NB4 (cell line): ENCODE measurements at regions not wholly inside any gene's neighbourhood (a gene's known extent, or its start where the extent isn't known, plus 50 kb on each side); places are given as distances from the start of the nearest gene placed in this dataset.
A peak's percentile ranks its signal among the peaks of the same experiment; 100 is the strongest.

Experiments
- DNase-seq: peaks from one replicate; pipeline ENCODE4 v3.0.0; 2010; ENCODE audit warnings: low read depth
- H3K4me3 ChIP-seq: one replicate; pipeline ENCODE4 v1.5.1; 2011; ENCODE audit warnings: mild to moderate bottlenecking, low read depth, low read length, moderate library complexity
- CTCF ChIP-seq: IDR thresholded peaks from one replicate; pipeline ENCODE4 v1.5.1; 2012; ENCODE audit warnings: low read depth, low read length
- MAX ChIP-seq: IDR thresholded peaks from 2 replicates; pipeline ENCODE4 v1.6.1; 2011; ENCODE audit warnings: low read depth, low read length
- MYC ChIP-seq: IDR thresholded peaks from 2 replicates; pipeline ENCODE4 v1.6.1; 2011; ENCODE audit warnings: low read depth, low read length
- POLR2A ChIP-seq: IDR thresholded peaks from 2 replicates; pipeline ENCODE4 v1.6.1; 2011; ENCODE audit warnings: mild to moderate bottlenecking; ENCODE audit not compliant: insufficient read length; ENCODE audit errors: extremely low read depth

GRCh38 chr9:11338130-11338529 is 725.3 kb upstream of the PTPRD start:
- TF ChIP-seq MAX (no peak), MYC (no peak), POLR2A (no peak), CTCF (no peak)
- peak; percentile 59 for DNase-seq

GRCh38 chr9:11340654-11341053 is 727.9 kb upstream of the PTPRD start:
- TF ChIP-seq MAX, result no peak
- no peak for TF ChIP-seq CTCF
- no peak for TF ChIP-seq POLR2A
- no peak for DNase-seq
- no peak overlapping the region for H3K4me3 ChIP-seq

More at GRCh38 chr9:11338130-11338529, 725.3 kb upstream of the PTPRD start:
- no peak overlapping the region for H3K4me3 ChIP-seq

GRCh38 chr9:11347437-11347836 is 734.6 kb upstream of the PTPRD start:
- DNase-seq, result no peak
- no peak overlapping the region for H3K4me3 ChIP-seq
- TF ChIP-seq MYC (no peak), POLR2A (no peak), CTCF (no peak), MAX (no peak)

GRCh38 chr9:11348366-11348765 is 735.6 kb upstream of the PTPRD start:
- no peak overlapping the region for H3K4me3 ChIP-seq
- TF ChIP-seq MAX, result no peak
- no peak for TF ChIP-seq CTCF
- no peak for TF ChIP-seq POLR2A
- TF ChIP-seq MYC, result no peak
- no peak for DNase-seq

- H3K4me3 ChIP-seq, result no peak overlapping the region
- no peak for DNase-seq
- TF ChIP-seq CTCF, result no peak
- TF ChIP-seq MYC, result no peak
- no peak for TF ChIP-seq POLR2A
- no peak for TF ChIP-seq MAX
These were observed 736.4 kb upstream of the PTPRD start for GRCh38 chr9:11349187-11349586.

GRCh38 chr9:11352612-11353011 is 739.8 kb upstream of the PTPRD start:
- no peak overlapping the region for H3K4me3 ChIP-seq
- DNase-seq, result no peak
- TF ChIP-seq POLR2A (no peak), MAX (no peak), CTCF (no peak), MYC (no peak)
